HEK293 (cell line): ENCODE measurements at regions not wholly inside any gene's neighbourhood (a gene's known extent, or its start where the extent isn't known, plus 50 kb on each side); places are given as distances from the start of the nearest gene placed in this dataset.
"Not testable (repeated sequence)": the region's sequence is repeated elsewhere in the genome, so short reads cannot be mapped to it uniquely, and the experiment has no call there.

Experiments used
- CTCF ChIA-PET: fragments of 350-600 bp; formaldehyde crosslinking; extraction: SDS; loops from one replicate; lab custom pipeline; 2021; ENCODE audit warnings: antibody characterized with exemption; lab: Yijun Ruan, JAX
- POLR2A ChIA-PET: fragments of 300-600 bp; formaldehyde crosslinking; extraction: SDS; loops from one replicate; lab custom pipeline; 2020; ENCODE audit warnings: antibody characterized with exemption, inconsistent platforms; lab: Yijun Ruan, JAX
- H3K27ac ChIP-seq: fragments of 200-500 bp; sonication (Bioruptor generic); 2 replicates; pipeline ENCODE4 v1.5.1; 2014; ENCODE audit warnings: low read depth, low read length, control low read depth, inconsistent platforms; ENCODE audit errors: extremely low read depth
- H3K36me3 ChIP-seq, 2 experiments: fragments of 200-500 bp in 1 of 2; sonication (Bioruptor generic) in 1 of 2; 1 replicate in 1 of 2; 2 replicates in 1 of 2; pipeline ENCODE4 v1.5.1; 2014 to 2017; ENCODE audit warnings: inconsistent platforms in 2 of 2, low read length in 2 of 2; ENCODE audit not compliant: control insufficient read depth in 2 of 2, insufficient read depth in 1 of 2
- H3K4me1 ChIP-seq: fragments of 200-500 bp; sonication (Bioruptor generic); 2 replicates; pipeline ENCODE4 v1.5.1; 2014; ENCODE audit warnings: mild to moderate bottlenecking, low read length, inconsistent platforms; ENCODE audit not compliant: control insufficient read depth, insufficient read depth
- H3K4me3 ChIP-seq: 2 replicates; pipeline ENCODE4 v1.5.1; 2011; ENCODE audit warnings: low read depth, mild to moderate bottlenecking, control low read depth, low read length, moderate library complexity
- H3K9me3 ChIP-seq: fragments of 200-500 bp; sonication (Bioruptor generic); 2 replicates; pipeline ENCODE4 v1.5.1; 2014; ENCODE audit warnings: low read depth, low read length, inconsistent platforms; ENCODE audit not compliant: control insufficient read depth, insufficient read depth
- BCL11B ChIP-seq: fragments of 450-650 bp; formaldehyde crosslinking; IDR thresholded peaks from 2 replicates; pipeline ENCODE4 v1.5.1; 2016; ENCODE audit warnings: low read depth, missing biosample characterization, missing genetic modification characterization
- GLI4 ChIP-seq: fragments of 450-650 bp; formaldehyde crosslinking; IDR thresholded peaks from 2 replicates; pipeline ENCODE4 v1.5.1; 2016; ENCODE audit warnings: missing biosample characterization, missing genetic modification characterization
- IKZF3 ChIP-seq: fragments of 450-650 bp; IDR thresholded peaks from 2 replicates; pipeline ENCODE4 v1.5.0; 2018; ENCODE audit warnings: missing biosample characterization, mild to moderate bottlenecking, missing genetic modification characterization, moderate library complexity
- MZF1 ChIP-seq: fragments of 450-650 bp; formaldehyde crosslinking; IDR thresholded peaks from 2 replicates; pipeline ENCODE4 v1.5.1; 2017; ENCODE audit warnings: missing biosample characterization, missing genetic modification characterization, borderline replicate concordance
- RBAK ChIP-seq: fragments of 450-650 bp; formaldehyde crosslinking; IDR thresholded peaks from 2 replicates; pipeline ENCODE4 v1.5.1; 2016; ENCODE audit warnings: missing biosample characterization, missing genetic modification characterization
- SCRT1 ChIP-seq: fragments of 450-650 bp; formaldehyde crosslinking; IDR thresholded peaks from 2 replicates; pipeline ENCODE4 v1.5.1; 2016; ENCODE audit warnings: missing biosample characterization, missing genetic modification characterization, borderline replicate concordance
- TRIM28 ChIP-seq: IDR thresholded peaks from 2 replicates; pipeline ENCODE4 v1.6.1; 2011; ENCODE audit warnings: low read length, control low read depth, borderline replicate concordance
- TSHZ1 ChIP-seq: fragments of 450-650 bp; formaldehyde crosslinking; IDR thresholded peaks from 2 replicates; pipeline ENCODE4 v1.5.1; 2016; ENCODE audit warnings: missing biosample characterization, missing genetic modification characterization, borderline replicate concordance
- ZNF114 ChIP-seq: fragments of 450-650 bp; formaldehyde crosslinking; IDR thresholded peaks from 2 replicates; pipeline ENCODE4 v1.5.0; 2017; ENCODE audit warnings: missing biosample characterization, missing genetic modification characterization
- ZNF174 ChIP-seq: fragments of 450-650 bp; formaldehyde crosslinking; IDR thresholded peaks from 2 replicates; pipeline ENCODE4 v1.5.0; 2017; ENCODE audit warnings: missing biosample characterization, mild to moderate bottlenecking, missing genetic modification characterization
- ZNF239 ChIP-seq: fragments of 450-650 bp; formaldehyde crosslinking; IDR thresholded peaks from 2 replicates; pipeline ENCODE4 v1.5.1; 2016; ENCODE audit warnings: missing biosample characterization, missing genetic modification characterization
- ZNF266 ChIP-seq: fragments of 450-650 bp; formaldehyde crosslinking; IDR thresholded peaks from 2 replicates; pipeline ENCODE4 v1.5.1; 2016; ENCODE audit warnings: missing biosample characterization, missing genetic modification characterization, low read depth
- ZNF311 ChIP-seq: fragments of 450-650 bp; formaldehyde crosslinking; IDR thresholded peaks from 2 replicates; pipeline ENCODE4 v1.5.1; 2017; ENCODE audit warnings: missing biosample characterization, missing genetic modification characterization, borderline replicate concordance
- ZNF324 ChIP-seq: fragments of 450-650 bp; formaldehyde crosslinking; IDR thresholded peaks from 2 replicates; pipeline ENCODE4 v1.5.1; 2016; ENCODE audit warnings: missing biosample characterization, missing genetic modification characterization
- ZNF449 ChIP-seq: fragments of 450-650 bp; formaldehyde crosslinking; IDR thresholded peaks from 2 replicates; pipeline ENCODE4 v1.5.1; 2017; ENCODE audit warnings: missing biosample characterization, mild to moderate bottlenecking, missing genetic modification characterization, moderate library complexity
- ZNF654 ChIP-seq: fragments of 450-650 bp; formaldehyde crosslinking; IDR thresholded peaks from 2 replicates; pipeline ENCODE4 v1.5.1; 2016; ENCODE audit warnings: low read depth, missing biosample characterization, missing genetic modification characterization
- ZNF658 ChIP-seq: fragments of 450-650 bp; formaldehyde crosslinking; IDR thresholded peaks from 2 replicates; pipeline ENCODE4; 2016; ENCODE audit warnings: missing biosample characterization, missing genetic modification characterization
- TF ChIP-seq, protein P1 (sequence below): fragments of 450-650 bp; formaldehyde crosslinking; IDR thresholded peaks from 2 replicates; pipeline ENCODE4 v1.5.1; 2016; ENCODE audit warnings: missing biosample characterization, missing genetic modification characterization, low read depth

DNA sequence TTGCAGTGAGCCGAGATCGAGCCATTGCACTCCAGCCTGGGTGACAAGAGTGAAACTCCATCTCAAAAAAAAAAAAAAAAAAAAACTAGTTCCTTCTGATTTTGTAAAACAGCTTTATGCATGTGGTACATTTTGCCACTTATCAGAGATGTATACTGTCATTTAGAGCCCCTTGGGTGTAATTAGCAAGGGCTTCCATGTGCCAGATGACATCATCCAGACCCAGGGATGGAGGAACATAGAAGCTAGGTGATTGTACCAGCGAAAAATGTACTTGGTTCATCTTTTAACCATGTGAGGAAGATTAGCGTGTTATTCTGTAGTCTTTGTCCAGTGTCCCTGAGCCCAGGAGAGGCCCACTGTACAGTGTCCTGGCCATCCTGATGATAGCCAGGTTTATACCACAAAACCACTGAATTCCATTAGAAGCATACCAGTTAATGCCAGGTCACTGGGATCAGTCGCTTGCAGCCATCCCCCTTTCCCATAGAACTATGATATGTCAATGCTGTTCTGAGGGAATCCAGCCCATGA, 239.3 kb upstream of the SGCD start:
- no peaks in the 10 kb centered on the region for H3K4me1 ChIP-seq
- no peak for TF ChIP-seq ZNF658
- no peak for TF ChIP-seq ZNF266
- TF ChIP-seq ZNF174 (tag by site-specific recombination), result no peak
- TF ChIP-seq GLI4 (tag by site-specific recombination), result no peak
- H3K9me3 ChIP-seq, result no peaks in the 10 kb centered on the region
- no peaks in the 10 kb centered on the region for H3K36me3 ChIP-seq
- H3K27ac ChIP-seq, result no peak overlapping the region
- CTCF ChIA-PET, result no interaction called here
- no peak overlapping the region for H3K4me3 ChIP-seq
- POLR2A ChIA-PET, result no interaction called here

DNA sequence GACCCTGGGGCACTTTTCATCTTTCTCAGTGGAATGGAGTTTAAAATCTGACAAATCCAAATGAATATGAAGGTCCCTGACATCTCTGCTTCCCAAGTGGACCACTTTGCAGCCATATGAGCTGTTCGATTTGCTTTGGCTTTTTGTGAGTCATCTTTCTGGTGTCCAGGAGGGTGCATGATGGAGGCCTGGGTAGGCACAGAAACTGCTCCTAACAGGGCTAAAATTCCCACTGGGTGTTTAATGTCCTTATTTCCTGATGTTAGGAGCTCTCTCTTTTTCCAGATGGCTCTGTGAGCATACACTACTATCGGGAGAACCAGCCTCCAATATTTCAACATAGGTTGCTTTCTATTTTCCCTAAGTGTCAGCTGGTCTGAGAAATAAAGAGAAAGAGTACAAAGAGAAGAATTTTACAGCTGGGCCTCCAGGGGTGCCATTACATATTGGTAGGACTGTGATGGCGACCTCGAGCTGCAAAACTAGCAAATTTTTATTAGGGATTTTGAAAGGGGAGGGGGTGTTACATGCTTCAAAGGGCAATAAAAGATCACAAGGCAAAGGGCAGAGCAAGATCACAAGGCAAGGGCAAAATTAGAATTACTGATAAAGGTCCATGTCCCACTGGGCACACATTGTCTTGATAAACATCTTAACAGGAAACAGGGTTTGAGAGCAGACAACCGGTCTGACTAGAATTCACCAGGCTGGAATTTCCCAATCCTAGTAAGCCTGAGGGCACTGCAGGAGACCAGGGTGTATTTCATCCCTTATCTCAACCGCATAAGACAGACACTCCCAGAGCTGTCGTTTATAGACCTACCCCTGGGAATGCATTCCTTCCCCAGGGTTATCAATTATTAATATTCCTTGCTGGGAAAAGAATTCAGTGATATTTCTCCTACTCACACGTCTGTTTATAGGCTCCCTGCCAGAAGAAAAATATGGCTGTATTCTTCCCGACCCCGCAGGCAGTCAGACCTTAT, 236.7 kb upstream of the SGCD start:
- POLR2A ChIA-PET, H3K27ac ChIP-seq, H3K36me3 ChIP-seq, CTCF ChIA-PET, H3K4me3 ChIP-seq, H3K4me1 ChIP-seq, H3K9me3 ChIP-seq: not testable (repeated sequence)

DNA sequence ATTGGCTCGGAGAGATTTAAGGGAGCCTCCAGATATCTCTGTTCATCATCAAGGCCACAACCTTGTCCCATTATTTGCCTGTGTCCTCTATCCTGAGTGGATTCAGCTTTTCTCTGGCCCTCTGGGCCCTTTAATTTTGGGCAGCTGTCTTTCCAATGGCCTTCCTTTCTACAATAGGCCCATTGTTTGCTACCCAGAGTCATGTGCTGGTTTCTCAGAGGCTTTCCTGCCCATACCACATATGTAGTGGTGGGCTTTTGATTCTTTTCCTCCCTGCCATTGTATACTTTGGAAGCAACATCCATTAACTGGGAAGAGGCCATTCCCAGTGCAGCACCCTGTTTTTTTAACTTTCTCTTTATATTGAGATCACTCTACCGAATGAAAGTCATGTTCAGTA, 233.9 kb upstream of the SGCD start:
- TF ChIP-seq ZNF324 (tag by site-specific recombination) (no peak), ZNF654 (tag by site-specific recombination) (no peak), BCL11B (tag by site-specific recombination) (no peak), TRIM28 (no peak), RBAK (tag by site-specific recombination) (no peak), TSHZ1 (tag by site-specific recombination) (no peak), ZNF658 (no peak), SCRT1 (tag by site-specific recombination) (no peak), IKZF3 (tag by site-specific recombination) (no peak), ZNF311 (tag by site-specific recombination) (no peak), ZNF239 (tag by site-specific recombination) (no peak), ZNF449 (tag by site-specific recombination) (no peak), ZNF114 (no peak), MZF1 (tag by site-specific recombination) (no peak)
- TF ChIP-seq, protein P1, sequence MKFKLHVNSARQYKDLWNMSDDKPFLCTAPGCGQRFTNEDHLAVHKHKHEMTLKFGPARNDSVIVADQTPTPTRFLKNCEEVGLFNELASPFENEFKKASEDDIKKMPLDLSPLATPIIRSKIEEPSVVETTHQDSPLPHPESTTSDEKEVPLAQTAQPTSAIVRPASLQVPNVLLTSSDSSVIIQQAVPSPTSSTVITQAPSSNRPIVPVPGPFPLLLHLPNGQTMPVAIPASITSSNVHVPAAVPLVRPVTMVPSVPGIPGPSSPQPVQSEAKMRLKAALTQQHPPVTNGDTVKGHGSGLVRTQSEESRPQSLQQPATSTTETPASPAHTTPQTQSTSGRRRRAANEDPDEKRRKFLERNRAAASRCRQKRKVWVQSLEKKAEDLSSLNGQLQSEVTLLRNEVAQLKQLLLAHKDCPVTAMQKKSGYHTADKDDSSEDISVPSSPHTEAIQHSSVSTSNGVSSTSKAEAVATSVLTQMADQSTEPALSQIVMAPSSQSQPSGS (tag by site-specific recombination), result no peak
- ChIA-PET CTCF (interaction anchor here (0.6 kb wide), 1 partner anchor 707 kb away, joined by 3 read pairs; no protein-coding TSS in a partner anchor), POLR2A (no interaction called here)
- Histone ChIP-seq H3K36me3 (no peaks in the 10 kb centered on the region), H3K27ac (no peak overlapping the region), H3K9me3 (no peaks in the 10 kb centered on the region), H3K4me1 (no peaks in the 10 kb centered on the region), H3K4me3 (no peak overlapping the region)
